WTC11 (cell line): ENCODE measurements at regions not wholly inside any gene's neighbourhood (a gene's known extent, or its start where the extent isn't known, plus 50 kb on each side); places are given as distances from the start of the nearest gene placed in this dataset.

ENCODE experiments used
- ATAC-seq: fragments of 200-7000 bp; cut with Tn5 transposase; 2 replicates; pipeline ENCODE4 v1.10.0; 2021; ENCODE audit warnings: mild to moderate bottlenecking, moderate library complexity
- CTCF ChIA-PET: fragments of 300-600 bp; sonication (Branson Sonifier 250); formaldehyde crosslinking; loops from one replicate; lab custom pipeline; 2021; ENCODE audit warnings: antibody characterized with exemption; lab: Charles Lee
- POLR2A ChIA-PET: fragments of 350-600 bp; sonication (Branson Sonifier 250); formaldehyde crosslinking; loops from one replicate; lab custom pipeline; 2021; ENCODE audit warnings: antibody characterized with exemption; lab: Charles Lee
- DNase-seq: peaks from one replicate; pipeline ENCODE4 v3.0.0; 2021; ENCODE audit warnings: low spot score
- H3K27ac Mint-ChIP-seq: 2 replicates; pipeline ENCODE4 v1.8.0; 2021; ENCODE audit warnings: mixed read lengths
- H3K27me3 Mint-ChIP-seq: 2 replicates; pipeline ENCODE4 v1.8.0; 2021; ENCODE audit warnings: low read depth, mild to moderate bottlenecking, moderate library complexity, mixed read lengths
- H3K36me3 Mint-ChIP-seq: 2 replicates; pipeline ENCODE4 v1.8.0; 2021; ENCODE audit warnings: mixed read lengths
- H3K4me1 Mint-ChIP-seq: 2 replicates; pipeline ENCODE4 v1.8.0; 2022; ENCODE audit warnings: mixed read lengths
- H3K4me3 Mint-ChIP-seq: 2 replicates; pipeline ENCODE4 v1.8.0; 2021; ENCODE audit warnings: mild to moderate bottlenecking, moderate library complexity, mixed read lengths
- H3K9me3 Mint-ChIP-seq: 2 replicates; pipeline ENCODE4 v1.8.0; 2021; ENCODE audit warnings: mixed read lengths
- ATF1 ChIP-seq: sonication (generic); formaldehyde crosslinking; IDR thresholded peaks from 2 replicates; pipeline ENCODE4 v1.8.1; 2023; ENCODE audit warnings: mild to moderate bottlenecking, moderate library complexity, missing genetic modification reagents
- CDX4 ChIP-seq: fragments of 250-450 bp; sonication (Bioruptor Pico); IDR thresholded peaks from 2 replicates; pipeline ENCODE4 v1.9.0; 2021; ENCODE audit warnings: moderate library complexity, mild to moderate bottlenecking, inconsistent platforms, borderline replicate concordance
- CREB1 ChIP-seq: sonication (generic); formaldehyde crosslinking; IDR thresholded peaks from 2 replicates; pipeline ENCODE4 v1.8.0; 2023; ENCODE audit warnings: mild to moderate bottlenecking, missing genetic modification reagents
- FOXJ3 ChIP-seq: sonication (generic); formaldehyde crosslinking; IDR thresholded peaks from 2 replicates; pipeline ENCODE4 v1.9.0; 2021; ENCODE audit warnings: missing genetic modification reagents, mild to moderate bottlenecking, borderline replicate concordance
- FOXK1 ChIP-seq: sonication (generic); formaldehyde crosslinking; IDR thresholded peaks from 2 replicates; pipeline ENCODE4 v1.8.0; 2022; ENCODE audit warnings: mild to moderate bottlenecking, moderate library complexity, missing genetic modification reagents
- FOXP1 ChIP-seq: sonication (generic); formaldehyde crosslinking; IDR thresholded peaks from 2 replicates; pipeline ENCODE4 v1.8.0; 2022; ENCODE audit warnings: missing genetic modification reagents, mild to moderate bottlenecking, moderate library complexity, borderline replicate concordance
- GABPB1 ChIP-seq: sonication (generic); formaldehyde crosslinking; IDR thresholded peaks from 2 replicates; pipeline ENCODE4 v1.8.1; 2023; ENCODE audit warnings: mild to moderate bottlenecking, missing genetic modification reagents
- IRF1 ChIP-seq: sonication (generic); formaldehyde crosslinking; IDR thresholded peaks from 2 replicates; pipeline ENCODE4 v1.8.0; 2023; ENCODE audit warnings: missing genetic modification reagents
- MXD4 ChIP-seq: fragments of 250-450 bp; sonication (Bioruptor Pico); IDR thresholded peaks from 2 replicates; pipeline ENCODE4 v1.8.0; 2021; ENCODE audit warnings: mild to moderate bottlenecking, moderate library complexity, borderline replicate concordance
- MYBL2 ChIP-seq: sonication (generic); formaldehyde crosslinking; IDR thresholded peaks from 2 replicates; pipeline ENCODE4 v1.8.1; 2023; ENCODE audit warnings: mild to moderate bottlenecking, moderate library complexity, missing genetic modification reagents
- PRRX2 ChIP-seq: fragments of 250-450 bp; sonication (Bioruptor Pico); IDR thresholded peaks from 2 replicates; pipeline ENCODE4 v1.8.0; 2021; ENCODE audit warnings: mild to moderate bottlenecking
- SOX15 ChIP-seq: fragments of 250-450 bp; sonication (Bioruptor Pico); IDR thresholded peaks from 2 replicates; pipeline ENCODE4 v1.9.0; 2021; ENCODE audit warnings: mild to moderate bottlenecking
- TP53 ChIP-seq: sonication (generic); formaldehyde crosslinking; IDR thresholded peaks from 2 replicates; pipeline ENCODE4 v1.8.1; 2023; ENCODE audit warnings: mild to moderate bottlenecking, missing genetic modification reagents
- ZNF121 ChIP-seq: sonication (generic); formaldehyde crosslinking; IDR thresholded peaks from 2 replicates; pipeline ENCODE4 v1.8.0; 2023; ENCODE audit warnings: missing genetic modification reagents
- ZNF396 ChIP-seq: fragments of 250-450 bp; sonication (Bioruptor Pico); IDR thresholded peaks from 2 replicates; pipeline ENCODE4 v1.8.0; 2021; ENCODE audit warnings: mild to moderate bottlenecking, moderate library complexity, borderline replicate concordance
- TF ChIP-seq, protein P1 (sequence below): fragments of 200-600 bp; IDR thresholded peaks from 2 replicates; pipeline ENCODE4 v1.8.0; 2022; ENCODE audit warnings: antibody characterized with exemption
- TF ChIP-seq, protein P2 (sequence below): sonication (generic); formaldehyde crosslinking; IDR thresholded peaks from 2 replicates; pipeline ENCODE4 v1.8.0; 2023; ENCODE audit warnings: missing genetic modification reagents, mild to moderate bottlenecking, borderline replicate concordance

- DNase-seq, result peak; percentile 90
- H3K27me3 Mint-ChIP-seq, result no peaks in the 10 kb centered on the region
- peaks cover 9% of the 10 kb centered on the region for H3K9me3 Mint-ChIP-seq
- no peaks in the 10 kb centered on the region for H3K4me1 Mint-ChIP-seq
- CTCF ChIA-PET, result interaction anchor here (0.6 to 1.6 kb wide), 20 partner anchors 11 to 849 kb away, joined by 3 to 13 read pairs (median 4); partner anchors contain the start of gene GAS1
- TF ChIP-seq MXD4 (CRISPR knock-in tag) (no peak), ZNF121 (CRISPR knock-in tag) (0 out of 2 replicates have a peak, but pooled peaks have one; percentile 44), FOXP1 (CRISPR knock-in tag) (peak; percentile 36; the same call in 1 of the 2 replicates)
- TF ChIP-seq, protein P1, sequence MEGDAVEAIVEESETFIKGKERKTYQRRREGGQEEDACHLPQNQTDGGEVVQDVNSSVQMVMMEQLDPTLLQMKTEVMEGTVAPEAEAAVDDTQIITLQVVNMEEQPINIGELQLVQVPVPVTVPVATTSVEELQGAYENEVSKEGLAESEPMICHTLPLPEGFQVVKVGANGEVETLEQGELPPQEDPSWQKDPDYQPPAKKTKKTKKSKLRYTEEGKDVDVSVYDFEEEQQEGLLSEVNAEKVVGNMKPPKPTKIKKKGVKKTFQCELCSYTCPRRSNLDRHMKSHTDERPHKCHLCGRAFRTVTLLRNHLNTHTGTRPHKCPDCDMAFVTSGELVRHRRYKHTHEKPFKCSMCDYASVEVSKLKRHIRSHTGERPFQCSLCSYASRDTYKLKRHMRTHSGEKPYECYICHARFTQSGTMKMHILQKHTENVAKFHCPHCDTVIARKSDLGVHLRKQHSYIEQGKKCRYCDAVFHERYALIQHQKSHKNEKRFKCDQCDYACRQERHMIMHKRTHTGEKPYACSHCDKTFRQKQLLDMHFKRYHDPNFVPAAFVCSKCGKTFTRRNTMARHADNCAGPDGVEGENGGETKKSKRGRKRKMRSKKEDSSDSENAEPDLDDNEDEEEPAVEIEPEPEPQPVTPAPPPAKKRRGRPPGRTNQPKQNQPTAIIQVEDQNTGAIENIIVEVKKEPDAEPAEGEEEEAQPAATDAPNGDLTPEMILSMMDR, result peak; percentile 46; the same call in 1 of the 2 replicates
- TF ChIP-seq, protein P2, sequence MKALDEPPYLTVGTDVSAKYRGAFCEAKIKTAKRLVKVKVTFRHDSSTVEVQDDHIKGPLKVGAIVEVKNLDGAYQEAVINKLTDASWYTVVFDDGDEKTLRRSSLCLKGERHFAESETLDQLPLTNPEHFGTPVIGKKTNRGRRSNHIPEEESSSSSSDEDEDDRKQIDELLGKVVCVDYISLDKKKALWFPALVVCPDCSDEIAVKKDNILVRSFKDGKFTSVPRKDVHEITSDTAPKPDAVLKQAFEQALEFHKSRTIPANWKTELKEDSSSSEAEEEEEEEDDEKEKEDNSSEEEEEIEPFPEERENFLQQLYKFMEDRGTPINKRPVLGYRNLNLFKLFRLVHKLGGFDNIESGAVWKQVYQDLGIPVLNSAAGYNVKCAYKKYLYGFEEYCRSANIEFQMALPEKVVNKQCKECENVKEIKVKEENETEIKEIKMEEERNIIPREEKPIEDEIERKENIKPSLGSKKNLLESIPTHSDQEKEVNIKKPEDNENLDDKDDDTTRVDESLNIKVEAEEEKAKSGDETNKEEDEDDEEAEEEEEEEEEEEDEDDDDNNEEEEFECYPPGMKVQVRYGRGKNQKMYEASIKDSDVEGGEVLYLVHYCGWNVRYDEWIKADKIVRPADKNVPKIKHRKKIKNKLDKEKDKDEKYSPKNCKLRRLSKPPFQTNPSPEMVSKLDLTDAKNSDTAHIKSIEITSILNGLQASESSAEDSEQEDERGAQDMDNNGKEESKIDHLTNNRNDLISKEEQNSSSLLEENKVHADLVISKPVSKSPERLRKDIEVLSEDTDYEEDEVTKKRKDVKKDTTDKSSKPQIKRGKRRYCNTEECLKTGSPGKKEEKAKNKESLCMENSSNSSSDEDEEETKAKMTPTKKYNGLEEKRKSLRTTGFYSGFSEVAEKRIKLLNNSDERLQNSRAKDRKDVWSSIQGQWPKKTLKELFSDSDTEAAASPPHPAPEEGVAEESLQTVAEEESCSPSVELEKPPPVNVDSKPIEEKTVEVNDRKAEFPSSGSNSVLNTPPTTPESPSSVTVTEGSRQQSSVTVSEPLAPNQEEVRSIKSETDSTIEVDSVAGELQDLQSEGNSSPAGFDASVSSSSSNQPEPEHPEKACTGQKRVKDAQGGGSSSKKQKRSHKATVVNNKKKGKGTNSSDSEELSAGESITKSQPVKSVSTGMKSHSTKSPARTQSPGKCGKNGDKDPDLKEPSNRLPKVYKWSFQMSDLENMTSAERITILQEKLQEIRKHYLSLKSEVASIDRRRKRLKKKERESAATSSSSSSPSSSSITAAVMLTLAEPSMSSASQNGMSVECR, result no peak
- no peak overlapping the region for H3K4me3 Mint-ChIP-seq
- ATAC-seq, result peak; percentile 99
- POLR2A ChIA-PET, result no interaction called here
- no peak overlapping the region for H3K27ac Mint-ChIP-seq
- no peaks in the 10 kb centered on the region for H3K36me3 Mint-ChIP-seq
Measured at GRCh38 chr9:87263291-87263690, 234.4 kb upstream of the DAPK1 start.

- no peak for DNase-seq
- ATAC-seq, result no peak
- Mint-ChIP-seq H3K36me3 (no peaks in the 10 kb centered on the region), H3K4me1 (no peaks in the 10 kb centered on the region), H3K9me3 (peaks cover 9% of the 10 kb centered on the region), H3K27ac (no peak overlapping the region), H3K4me3 (no peak overlapping the region), H3K27me3 (no peaks in the 10 kb centered on the region)
- ChIA-PET CTCF (no interaction called here), POLR2A (no interaction called here)
- TF ChIP-seq CDX4 (no peak), SOX15 (CRISPR knock-in tag) (no peak), TP53 (CRISPR knock-in tag) (no peak), ZNF396 (CRISPR knock-in tag) (no peak), FOXK1 (no peak), IRF1 (CRISPR knock-in tag) (no peak), GABPB1 (CRISPR knock-in tag) (no peak), CREB1 (no peak), PRRX2 (no peak), MYBL2 (no peak), FOXJ3 (CRISPR knock-in tag) (no peak), ATF1 (no peak)
Measured at GRCh38 chr9:87266697-87267096, 231.0 kb upstream of the DAPK1 start.
